ENCODE measurements at regions not wholly inside any gene's neighbourhood (a gene's known extent, or its start where the extent isn't known, plus 50 kb on each side); places are given as distances from the start of the nearest gene placed in this dataset.

DNA sequence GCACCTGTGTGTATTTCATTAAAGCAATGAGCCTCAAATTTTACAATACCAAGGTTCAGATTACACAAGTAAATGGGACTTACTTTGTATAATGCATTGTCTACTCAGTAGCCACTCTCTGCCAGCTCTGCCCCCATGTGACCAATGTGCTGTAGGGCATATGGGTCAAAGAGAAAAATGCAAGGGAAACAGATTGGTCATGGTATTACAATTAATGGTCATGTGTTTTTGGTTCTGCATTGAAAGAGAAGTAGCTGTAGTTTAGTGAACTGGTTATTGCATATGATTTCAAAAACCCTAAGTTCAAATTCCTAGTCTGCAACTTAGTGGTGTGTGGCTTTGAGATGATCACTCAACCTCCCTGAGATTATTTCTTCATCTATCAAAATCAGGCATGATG is 545.4 kb downstream of the SUCLA2 start:
- Histone ChIP-seq H3K27ac (no peak overlapping the region), H3K4me1 (no peaks in the 10 kb centered on the region), H3K9me3 (no peaks in the 10 kb centered on the region), H3K4me3 (no peak overlapping the region), H3K27me3 (no peaks in the 10 kb centered on the region), H3K36me3 (no peaks in the 10 kb centered on the region)
- DNase-seq (no peak), ATAC-seq (no peak)
- TF ChIP-seq, protein P1, sequence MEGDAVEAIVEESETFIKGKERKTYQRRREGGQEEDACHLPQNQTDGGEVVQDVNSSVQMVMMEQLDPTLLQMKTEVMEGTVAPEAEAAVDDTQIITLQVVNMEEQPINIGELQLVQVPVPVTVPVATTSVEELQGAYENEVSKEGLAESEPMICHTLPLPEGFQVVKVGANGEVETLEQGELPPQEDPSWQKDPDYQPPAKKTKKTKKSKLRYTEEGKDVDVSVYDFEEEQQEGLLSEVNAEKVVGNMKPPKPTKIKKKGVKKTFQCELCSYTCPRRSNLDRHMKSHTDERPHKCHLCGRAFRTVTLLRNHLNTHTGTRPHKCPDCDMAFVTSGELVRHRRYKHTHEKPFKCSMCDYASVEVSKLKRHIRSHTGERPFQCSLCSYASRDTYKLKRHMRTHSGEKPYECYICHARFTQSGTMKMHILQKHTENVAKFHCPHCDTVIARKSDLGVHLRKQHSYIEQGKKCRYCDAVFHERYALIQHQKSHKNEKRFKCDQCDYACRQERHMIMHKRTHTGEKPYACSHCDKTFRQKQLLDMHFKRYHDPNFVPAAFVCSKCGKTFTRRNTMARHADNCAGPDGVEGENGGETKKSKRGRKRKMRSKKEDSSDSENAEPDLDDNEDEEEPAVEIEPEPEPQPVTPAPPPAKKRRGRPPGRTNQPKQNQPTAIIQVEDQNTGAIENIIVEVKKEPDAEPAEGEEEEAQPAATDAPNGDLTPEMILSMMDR (IDR thresholded peaks at IDR 0.05), result no peak
- intact Hi-C loops (cut with DNase I), result no loop called here

DNA sequence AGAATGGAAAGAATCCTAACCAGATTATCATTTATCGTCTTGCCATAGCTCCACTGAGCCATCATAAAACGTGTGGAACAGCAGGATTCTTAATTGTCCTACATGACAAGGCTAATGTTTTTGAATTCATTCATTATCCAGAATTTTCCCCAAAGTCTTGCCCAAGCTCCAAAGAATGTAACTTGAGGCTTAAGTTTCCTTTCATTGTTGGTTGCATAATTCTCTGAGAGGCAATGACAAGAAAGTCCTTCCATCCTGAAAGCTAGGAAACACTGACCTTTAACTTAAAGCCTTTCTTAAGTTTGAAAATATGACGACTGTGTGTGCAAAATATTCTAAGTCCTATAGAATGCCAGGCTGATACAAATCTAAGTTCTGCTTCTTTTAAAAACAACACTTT is 546.1 kb downstream of the SUCLA2 start:
- WGBS, 2 donors, result 54 to 60% methylated on average over 3 of the region's 3 CpGs
- H3K36me3 ChIP-seq, result no peaks in the 10 kb centered on the region

DNA sequence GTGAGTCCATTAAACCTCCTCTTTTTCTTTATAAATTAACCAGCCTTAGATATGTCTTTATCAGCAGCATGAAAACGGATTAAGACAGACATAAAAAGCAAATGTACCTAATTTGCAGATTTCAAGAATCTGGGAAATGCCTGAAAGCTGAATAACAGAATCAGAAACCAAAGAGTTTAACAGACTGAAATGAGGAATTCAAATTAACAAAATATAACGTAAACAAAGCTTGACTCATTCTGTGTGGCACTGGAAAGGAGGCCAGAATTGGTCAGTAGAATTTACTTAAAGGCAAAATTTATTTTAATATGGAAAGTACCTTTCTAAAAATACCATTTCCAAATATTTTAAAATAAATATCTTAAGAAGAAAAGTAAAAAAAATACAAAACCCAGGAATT is 540.6 kb upstream of the HTR2A start:
- no peaks in the 10 kb centered on the region for H3K36me3 ChIP-seq
- ATAC-seq (no peak), DNase-seq (no peak)
- no peaks in the 10 kb centered on the region for H3K27me3 ChIP-seq
- H3K27ac ChIP-seq, result no peak overlapping the region
- WGBS, 2 donors, result 56 to 62% methylated on average over 2 of the region's 2 CpGs
- no peak overlapping the region for H3K4me3 ChIP-seq
- no peaks in the 10 kb centered on the region for H3K4me1 ChIP-seq
- TF ChIP-seq, protein P1 (IDR thresholded peaks at IDR 0.05), result no peak
- intact Hi-C loops (cut with DNase I), result no loop called here
- H3K9me3 ChIP-seq, result peaks cover 0 to 11% (median 0%) of the 10 kb centered on the region in 11 donors

More for the DNA sequence above, 546.1 kb downstream of the SUCLA2 start:
- no peaks in the 10 kb centered on the region for H3K4me1 ChIP-seq
- DNase-seq (no peak), ATAC-seq (no peak)
- no peak overlapping the region for H3K4me3 ChIP-seq
- intact Hi-C loops (cut with DNase I), result no loop called here
- H3K27ac ChIP-seq, result no peak overlapping the region
- TF ChIP-seq, protein P1 (IDR thresholded peaks at IDR 0.05), result no peak
- H3K27me3 ChIP-seq, result no peaks in the 10 kb centered on the region
- no peaks in the 10 kb centered on the region for H3K9me3 ChIP-seq

DNA sequence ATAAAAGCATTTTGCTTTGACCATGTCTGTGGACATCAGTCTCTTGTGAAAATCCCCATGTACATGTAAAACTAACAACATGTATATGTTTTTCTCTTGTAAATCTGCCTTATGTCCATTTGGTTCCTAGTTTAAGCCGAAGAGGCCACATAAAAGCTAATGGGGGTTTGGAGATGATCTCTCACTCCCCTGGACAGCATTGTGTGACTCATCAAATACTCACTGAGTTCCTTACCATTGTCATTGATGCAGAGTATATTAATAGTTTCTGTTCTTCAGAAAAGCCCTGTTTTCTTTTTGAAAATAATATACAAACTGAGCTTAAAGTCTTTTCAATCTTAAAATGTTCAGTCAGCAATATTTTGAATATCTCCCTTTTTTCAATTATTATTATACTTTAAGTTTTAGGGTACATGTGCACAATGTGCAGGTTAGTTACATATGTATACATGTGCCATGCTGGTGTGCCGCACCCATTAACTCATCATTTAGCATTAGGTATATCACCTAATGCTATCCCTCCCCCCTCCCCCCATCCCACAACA is 536.7 kb upstream of the HTR2A start:
- no peaks in the 10 kb centered on the region for H3K36me3 ChIP-seq
- peaks cover 0 to 11% (median 0%) of the 10 kb centered on the region in 11 donors for H3K9me3 ChIP-seq
- intact Hi-C loops (cut with DNase I), result no loop called here
- no peak overlapping the region for H3K27ac ChIP-seq
- no peak overlapping the region for H3K4me3 ChIP-seq
- TF ChIP-seq, protein P1 (IDR thresholded peaks at IDR 0.05), result no peak
- ATAC-seq (no peak), DNase-seq (no peak)
- no peaks in the 10 kb centered on the region for H3K4me1 ChIP-seq
- H3K27me3 ChIP-seq, result no peaks in the 10 kb centered on the region
- WGBS, 2 donors, result 87 to 93% methylated on average over 2 of the region's 2 CpGs
